ENCODE measurements at regions not wholly inside any gene's neighbourhood (a gene's known extent, or its start where the extent isn't known, plus 50 kb on each side); places are given as distances from the start of the nearest gene placed in this dataset.
"Not testable (repeated sequence)": the region's sequence is repeated elsewhere in the genome, so short reads cannot be mapped to it uniquely, and the experiment has no call there.

GRCh38 chr15:91655563-91656290 lies 197.8 kb upstream of the SLCO3A1 start:
- TF ChIP-seq CTCF (conservative IDR thresholded peaks at IDR 0.05; ENCODE audit: low read depth in 2 of 2); REST (IDR thresholded peaks at IDR 0.05; ENCODE audit: unreplicated experiment); EZH2 (IDR thresholded peaks at IDR 0.05; ENCODE audit: low read depth, unreplicated experiment); EZH2phosphoT487 (IDR thresholded peaks at IDR 0.05; ENCODE audit: unreplicated experiment); CREB1 (CRISPR knock-in tag; IDR thresholded peaks at IDR 0.05; ENCODE audit: low read depth); POLR2AphosphoS5 (IDR thresholded peaks at IDR 0.05; ENCODE audit: low read depth); JUNB (IDR thresholded peaks at IDR 0.05; ENCODE audit: unreplicated experiment); ZNF114 (CRISPR knock-in tag; IDR thresholded peaks at IDR 0.05): not testable (repeated sequence)
